Amygdala (tissue), 56 donors: ENCODE measurements at regions not wholly inside any gene's neighbourhood (a gene's known extent, or its start where the extent isn't known, plus 50 kb on each side); places are given as distances from the start of the nearest gene placed in this dataset.

Source experiments
- DNase-seq, 56 donors: peaks; one replicate each; lab custom pipeline; 2025; lab: John Stamatoyannopoulos, UW

- peak in 2 of 56 donors; percentile 15 to 17 for DNase-seq
Observed at GRCh38 chr3:69540706-69541581, 155.1 kb upstream of the FRMD4B start.

- no peak for DNase-seq
Observed at GRCh38 chr3:69539134-69539533, 153.2 kb upstream of the FRMD4B start.

DNA sequence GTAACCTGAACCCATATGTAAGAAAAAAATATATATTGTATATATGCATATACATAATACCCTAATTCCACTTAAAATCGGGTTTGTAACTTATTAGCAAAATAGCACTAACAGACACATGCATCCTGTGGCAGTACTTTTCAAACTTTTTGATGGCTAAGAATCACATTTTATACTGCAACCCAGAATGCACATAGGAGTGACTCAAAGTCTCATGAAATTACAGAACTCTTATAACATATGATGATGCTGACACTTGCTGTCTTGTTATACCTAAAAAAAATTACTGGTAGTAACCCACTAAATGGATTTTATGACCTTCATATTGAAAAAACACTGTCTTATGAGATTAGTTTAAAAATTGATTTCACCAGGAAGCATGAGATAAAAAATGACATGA lies 152.4 kb upstream of the FRMD4B start:
- DNase-seq = no peak

DNA sequence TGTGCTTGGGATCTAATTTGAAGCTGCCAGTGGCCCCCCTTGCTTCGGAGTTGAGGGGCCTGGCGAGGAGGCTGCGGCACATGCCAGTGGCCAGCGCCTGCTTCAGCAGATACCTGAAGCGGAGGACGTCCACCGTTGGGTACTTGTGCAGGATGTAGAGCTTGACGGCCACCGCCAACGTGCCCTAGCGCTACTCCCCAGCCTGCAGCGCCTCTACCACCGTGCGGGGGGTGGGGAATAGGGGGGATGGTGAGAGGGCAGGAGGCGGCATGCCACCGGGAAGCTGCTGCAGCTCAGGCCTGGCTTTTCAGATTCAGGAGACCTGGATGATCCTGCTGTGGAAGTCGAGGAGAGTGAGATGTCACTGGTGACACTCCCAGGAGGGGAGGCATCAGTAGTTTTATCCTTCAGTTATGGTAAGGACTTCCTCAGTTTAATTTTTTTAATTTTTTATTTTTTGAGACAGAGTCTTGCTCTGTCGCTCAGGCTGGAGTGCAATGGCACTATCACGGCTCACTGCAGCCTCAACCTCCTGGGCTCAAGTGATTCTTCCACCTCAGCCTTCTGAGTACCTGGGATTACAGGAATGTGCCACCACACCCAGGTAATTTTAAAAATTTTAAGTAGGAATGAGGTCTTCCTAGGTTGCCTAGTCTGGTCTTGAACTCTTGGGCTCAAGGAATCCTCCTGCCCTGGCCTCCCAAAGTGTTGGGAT lies 150.6 kb upstream of the FRMD4B start:
- no peak for DNase-seq

- no peak for DNase-seq
Observed at GRCh38 chr3:69535613-69536012, 149.7 kb upstream of the FRMD4B start.

DNA sequence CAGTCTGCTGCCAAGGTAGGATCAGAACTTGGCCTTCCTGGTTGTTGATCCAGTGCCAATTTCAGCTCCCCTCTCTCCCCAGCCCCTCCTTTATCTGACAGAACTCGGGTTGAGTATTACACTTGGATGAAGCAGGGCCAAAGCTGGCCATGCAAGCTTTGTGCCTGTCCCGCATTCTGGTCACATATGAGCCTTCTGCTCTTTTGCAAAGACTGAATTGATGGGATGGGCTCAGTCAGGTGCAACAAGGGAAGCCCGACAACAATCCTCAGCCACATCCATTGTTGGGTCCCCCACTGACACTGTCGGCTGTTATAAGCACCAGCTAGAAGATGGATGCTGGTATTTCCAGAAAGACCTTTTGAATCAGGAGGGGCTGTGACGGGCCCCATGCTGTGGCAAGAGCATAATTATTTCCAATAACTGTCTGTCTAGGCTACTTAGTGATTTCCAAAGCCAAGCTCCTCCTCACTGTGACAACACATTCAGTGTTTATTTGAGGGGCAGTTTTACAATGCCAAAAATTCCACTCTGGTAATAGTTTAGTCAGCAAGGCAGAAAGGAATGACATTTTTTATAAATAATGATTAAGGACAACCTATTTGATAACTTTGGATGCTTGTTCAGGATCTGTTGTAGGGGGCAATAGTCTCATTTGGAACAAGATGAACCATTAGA lies 146.8 kb upstream of the FRMD4B start:
- peak in 1 of 56 donors; percentile 34 for DNase-seq

DNA sequence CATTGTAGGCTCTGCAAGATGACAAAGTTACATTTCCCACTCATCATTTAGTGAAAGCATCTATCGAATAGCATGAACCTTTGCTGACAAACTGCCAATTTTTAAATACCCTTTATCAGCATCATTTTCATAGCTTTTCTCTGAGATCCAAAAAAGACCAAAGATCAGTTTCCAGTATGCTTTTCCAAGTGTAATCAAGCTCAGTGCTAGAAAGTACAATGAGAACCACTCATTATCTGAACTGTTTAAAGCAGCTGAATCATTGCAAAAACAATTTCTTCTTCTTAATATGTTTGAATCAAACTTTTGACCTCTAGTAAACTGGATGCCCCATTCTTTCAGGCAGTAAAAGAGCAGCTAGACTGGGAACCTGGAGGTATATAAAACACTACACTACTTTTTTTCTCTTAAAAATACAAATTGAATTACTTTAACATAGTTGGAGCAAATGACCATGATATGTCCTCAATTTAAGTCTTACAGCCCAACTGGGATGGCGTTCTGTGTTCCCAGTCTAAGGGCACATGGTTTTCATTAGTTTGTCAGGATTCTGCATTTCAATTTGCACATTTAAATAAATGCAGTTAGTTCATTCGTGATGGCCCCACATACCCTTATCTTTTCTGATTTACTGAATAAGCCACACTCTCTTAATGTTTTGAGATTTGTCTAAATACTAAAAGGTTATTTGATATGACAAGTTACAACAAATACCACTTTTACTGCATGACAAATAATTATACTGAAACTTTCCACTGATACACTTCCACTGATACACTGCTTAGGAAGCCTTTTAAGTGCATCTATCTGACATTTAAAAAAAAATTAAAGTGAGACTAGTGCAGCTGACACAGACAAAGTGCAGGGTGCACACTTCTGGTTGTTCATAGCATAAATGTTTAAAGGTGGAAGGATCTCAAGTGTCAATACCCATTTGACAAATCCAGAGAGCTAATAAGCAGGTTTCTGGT lies 146.0 kb upstream of the FRMD4B start:
- no peak for DNase-seq

GRCh38 chr3:69530554-69530953 lies 144.7 kb upstream of the FRMD4B start:
- no peak for DNase-seq

GRCh38 chr3:69527498-69527897 lies 141.6 kb upstream of the FRMD4B start:
- no peak for DNase-seq

DNA sequence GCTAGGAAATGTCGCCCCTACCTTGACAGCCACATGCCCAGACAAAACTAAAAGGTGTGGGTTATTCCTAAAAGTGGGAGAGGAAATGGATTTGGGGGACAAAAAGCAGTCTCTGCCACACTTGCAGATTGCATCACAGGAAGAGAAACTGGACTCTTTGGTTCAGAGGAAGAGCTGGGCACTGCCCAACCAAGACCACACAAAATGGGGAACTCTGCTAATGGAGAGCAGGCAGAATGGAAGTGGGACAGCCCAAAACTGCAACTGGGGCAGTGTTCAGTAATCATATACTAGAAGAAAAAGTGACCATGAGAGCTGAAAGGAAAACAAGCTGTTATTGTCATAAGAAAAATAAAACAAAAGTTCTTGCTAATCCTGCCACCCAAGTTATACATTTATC lies 138.9 kb upstream of the FRMD4B start:
- DNase-seq = no peak

DNA sequence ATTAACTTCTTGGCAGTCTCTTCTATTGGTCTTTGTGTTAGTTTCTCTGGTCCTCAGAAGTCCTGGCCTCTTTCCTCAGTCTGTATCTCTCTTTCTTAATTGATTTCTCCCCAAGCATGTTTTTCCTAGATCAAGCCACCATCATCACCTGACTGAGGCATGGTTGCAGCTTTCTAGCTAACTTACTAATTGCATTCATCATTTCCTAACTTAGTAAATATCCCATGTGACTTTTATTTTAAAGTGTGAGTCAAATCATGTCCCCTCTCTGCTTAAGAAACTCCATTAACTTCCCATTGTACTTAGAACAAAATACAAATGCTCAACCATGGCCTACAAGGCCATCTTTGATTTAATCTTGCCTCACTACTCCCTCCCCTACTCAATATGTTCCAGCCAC lies 135.4 kb upstream of the FRMD4B start:
- DNase-seq = no peak

DNA sequence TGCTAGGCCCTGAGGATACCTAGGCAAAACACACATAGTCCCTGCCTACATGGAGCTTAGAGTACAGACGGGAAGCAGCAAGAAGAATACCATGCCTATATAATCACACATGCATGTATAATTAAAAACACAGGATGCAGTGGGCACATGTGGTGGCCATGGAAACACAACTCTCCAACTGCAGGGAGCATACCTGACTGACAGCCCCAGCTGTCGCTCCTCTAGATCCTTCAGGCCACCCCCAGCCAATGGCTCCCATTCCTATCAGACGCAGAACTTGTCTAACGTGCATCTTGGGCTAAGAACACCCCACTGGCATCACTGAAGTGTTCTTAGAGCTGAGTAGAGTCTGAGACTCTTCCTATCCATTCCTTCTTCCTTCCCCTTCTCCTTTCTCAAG lies 125.5 kb upstream of the FRMD4B start:
- no peak for DNase-seq

DNA sequence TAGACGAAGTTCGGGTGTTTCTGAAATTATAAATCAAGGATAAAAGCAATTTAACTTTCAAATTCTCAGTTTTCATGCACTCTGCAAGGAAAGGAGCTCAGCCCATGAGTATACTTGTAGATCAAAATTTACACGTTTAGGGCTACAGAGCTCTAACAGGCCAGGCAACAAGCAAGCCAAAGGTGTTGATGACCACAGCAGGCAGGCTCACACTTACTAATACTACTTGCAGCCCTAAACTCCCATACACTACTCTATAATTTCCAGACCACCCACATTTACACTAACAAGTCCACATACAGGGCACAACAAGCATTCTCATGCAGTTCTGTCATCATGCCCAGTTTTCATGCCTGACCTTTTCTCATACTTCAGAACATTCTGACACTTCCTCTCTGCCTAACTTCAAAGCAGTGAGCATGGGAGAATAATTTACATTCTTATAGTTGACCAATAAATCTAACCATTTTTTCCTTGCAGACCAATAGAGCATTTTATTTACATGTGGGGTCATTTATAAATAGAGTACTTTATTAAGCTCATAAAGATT lies 124.7 kb upstream of the FRMD4B start:
- no peak for DNase-seq

GRCh38 chr3:69509288-69509687 lies 123.4 kb upstream of the FRMD4B start:
- DNase-seq = no peak

- no peak for DNase-seq
Observed at GRCh38 chr3:69505770-69506407, 120.0 kb upstream of the FRMD4B start.

- no peak for DNase-seq
Observed at GRCh38 chr3:69504232-69504631, 118.3 kb upstream of the FRMD4B start.

DNA sequence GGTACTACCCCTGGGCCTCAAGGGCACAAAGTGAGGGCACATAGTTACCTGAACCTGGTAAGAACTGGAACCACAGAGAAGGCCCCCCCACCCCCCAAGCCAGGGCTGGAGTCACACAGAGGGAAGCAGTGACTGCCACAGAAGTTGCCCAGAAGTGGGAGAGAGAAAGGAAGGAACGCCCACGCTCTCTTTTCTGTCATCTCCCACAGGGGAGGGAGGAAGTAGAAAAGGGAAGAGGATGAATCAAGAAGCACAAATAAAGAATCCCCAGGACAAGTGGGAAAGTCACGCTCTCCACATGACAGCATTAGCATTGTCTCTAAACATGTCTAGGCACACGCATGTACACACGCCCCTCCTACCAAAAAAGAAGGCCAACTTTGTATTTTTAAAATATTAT lies 114.7 kb upstream of the FRMD4B start:
- peak in 16 of 56 donors; percentile 1 to 44 (median 5) for DNase-seq

GRCh38 chr3:69499899-69500421 lies 114.1 kb upstream of the FRMD4B start:
- DNase-seq = peak in 25 of 56 donors; percentile 2 to 61 (median 16)

GRCh38 chr3:69499422-69499821 lies 113.5 kb upstream of the FRMD4B start:
- no peak for DNase-seq
